Adipocyte (in vitro differentiated cells): ENCODE measurements at regions not wholly inside any gene's neighbourhood (a gene's known extent, or its start where the extent isn't known, plus 50 kb on each side); places are given as distances from the start of the nearest gene placed in this dataset.

Experiments
- DNase-seq: peaks from one replicate; pipeline ENCODE4 v3.0.0-alpha.2; 2015; ENCODE audit warnings: low read depth
- H3K27me3 ChIP-seq: replicated peaks from 2 replicates; pipeline ENCODE4 v1.7.0; 2013; ENCODE audit warnings: mild to moderate bottlenecking, low read length, moderate library complexity; ENCODE audit not compliant: control insufficient read depth, insufficient read depth
- H3K36me3 ChIP-seq: 2 replicates; pipeline ENCODE4 v1.7.0; 2013; ENCODE audit warnings: low read length, mild to moderate bottlenecking, moderate library complexity; ENCODE audit not compliant: control insufficient read depth, insufficient read depth, severe bottlenecking
- H3K4me1 ChIP-seq: 2 replicates; pipeline ENCODE4 v1.7.0; 2013; ENCODE audit warnings: mild to moderate bottlenecking, low read length, moderate library complexity; ENCODE audit not compliant: control insufficient read depth, insufficient read depth
- H3K4me3 ChIP-seq: 2 replicates; pipeline ENCODE4 v1.7.0; 2013; ENCODE audit warnings: mild to moderate bottlenecking, low read length, moderate library complexity
- H3K9ac ChIP-seq: 2 replicates; pipeline ENCODE4 v1.7.0; 2013; ENCODE audit warnings: mild to moderate bottlenecking, low read length, moderate library complexity
- H3K9me3 ChIP-seq: 2 replicates; pipeline ENCODE4 v1.7.0; 2013; ENCODE audit warnings: mild to moderate bottlenecking, low read length, moderate library complexity; ENCODE audit not compliant: control insufficient read depth

DNA sequence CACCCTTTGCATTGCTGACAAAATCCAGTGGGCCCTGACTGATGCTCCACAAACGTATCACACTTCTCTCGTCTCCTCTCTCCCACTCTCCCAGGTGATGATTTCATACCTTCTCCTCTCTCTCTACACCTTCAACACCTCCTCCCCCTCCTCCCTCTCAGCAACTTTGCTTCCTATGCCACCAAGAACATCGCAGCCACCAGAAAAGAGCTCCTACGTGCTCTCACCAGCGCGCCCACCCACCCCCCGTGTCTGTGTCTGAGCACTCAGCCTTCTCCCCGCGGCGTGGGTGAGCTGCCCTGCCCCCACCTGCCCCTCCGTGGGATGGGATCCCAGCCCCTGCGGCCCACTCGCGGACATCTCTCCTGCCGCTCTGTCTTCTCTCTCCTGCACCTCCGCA is 55.1 kb upstream of the COX20 start:
- H3K27me3 ChIP-seq = no peaks in the 10 kb centered on the region
- H3K4me3 ChIP-seq = no peak overlapping the region
- no peaks in the 10 kb centered on the region for H3K36me3 ChIP-seq
- no peaks in the 10 kb centered on the region for H3K9me3 ChIP-seq
- H3K9ac ChIP-seq = no peak overlapping the region
- DNase-seq = no peak
- no peaks in the 10 kb centered on the region for H3K4me1 ChIP-seq

DNA sequence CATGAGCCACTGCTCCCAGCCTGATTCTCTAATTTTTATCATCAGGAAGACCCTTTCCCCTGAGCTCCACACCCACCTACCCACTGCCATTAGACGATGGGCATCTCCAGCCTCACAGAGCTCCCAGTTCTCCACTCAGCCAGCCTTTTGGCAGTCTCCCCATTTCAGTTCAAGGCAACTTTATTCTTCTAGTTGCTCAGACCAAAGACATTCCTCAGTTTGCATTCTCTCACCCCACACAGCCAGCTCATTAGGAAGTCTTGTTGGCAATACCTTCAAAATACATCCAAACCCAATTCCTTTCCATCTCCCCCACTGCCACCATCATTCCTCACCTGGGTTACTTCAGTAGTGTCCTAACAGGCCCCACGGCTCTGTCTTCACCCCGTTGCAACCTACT is 53.4 kb upstream of the COX20 start:
- Histone ChIP-seq H3K4me3 (no peak overlapping the region), H3K9ac (no peak overlapping the region), H3K9me3 (no peaks in the 10 kb centered on the region), H3K27me3 (no peaks in the 10 kb centered on the region), H3K4me1 (no peaks in the 10 kb centered on the region), H3K36me3 (no peaks in the 10 kb centered on the region)
- no peak for DNase-seq

- Histone ChIP-seq H3K4me3 (no peak overlapping the region), H3K9ac (no peak overlapping the region), H3K36me3 (no peaks in the 10 kb centered on the region), H3K4me1 (no peaks in the 10 kb centered on the region), H3K9me3 (no peaks in the 10 kb centered on the region), H3K27me3 (no peaks in the 10 kb centered on the region)
- no peak for DNase-seq
Observed at GRCh38 chr1:244783138-244783537, 52.3 kb upstream of the COX20 start.
